ENCODE measurements at regions not wholly inside any gene's neighbourhood (a gene's known extent, or its start where the extent isn't known, plus 50 kb on each side); places are given as distances from the start of the nearest gene placed in this dataset.

DNA sequence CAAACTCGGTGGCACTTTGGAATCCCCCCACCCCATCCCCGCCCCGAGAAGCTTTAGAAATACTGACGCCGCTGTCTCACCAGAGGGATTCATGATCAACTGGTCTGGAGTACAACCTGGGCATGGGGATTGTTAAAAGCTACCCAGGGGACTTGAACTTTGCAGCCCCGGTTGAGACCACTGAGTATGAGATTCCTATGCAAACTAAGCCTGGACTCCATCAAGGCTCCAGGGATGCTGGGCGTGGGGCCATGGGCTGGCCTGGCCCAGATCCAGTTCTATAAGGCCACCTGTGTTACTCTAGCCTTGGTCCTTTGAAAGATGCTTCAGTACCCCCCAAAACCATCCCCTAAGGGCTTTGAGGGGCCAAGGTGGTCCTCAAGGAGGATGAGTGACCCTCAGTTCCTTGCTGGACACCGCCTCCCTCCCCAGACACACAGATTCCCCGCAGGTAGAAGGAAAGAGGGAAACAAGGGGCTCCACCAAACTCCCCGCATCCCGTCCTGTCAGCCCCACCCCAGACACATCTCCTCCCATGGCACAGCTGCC lies 68.5 kb downstream of the MRPL36 start:
- TF ChIP-seq, protein P1, sequence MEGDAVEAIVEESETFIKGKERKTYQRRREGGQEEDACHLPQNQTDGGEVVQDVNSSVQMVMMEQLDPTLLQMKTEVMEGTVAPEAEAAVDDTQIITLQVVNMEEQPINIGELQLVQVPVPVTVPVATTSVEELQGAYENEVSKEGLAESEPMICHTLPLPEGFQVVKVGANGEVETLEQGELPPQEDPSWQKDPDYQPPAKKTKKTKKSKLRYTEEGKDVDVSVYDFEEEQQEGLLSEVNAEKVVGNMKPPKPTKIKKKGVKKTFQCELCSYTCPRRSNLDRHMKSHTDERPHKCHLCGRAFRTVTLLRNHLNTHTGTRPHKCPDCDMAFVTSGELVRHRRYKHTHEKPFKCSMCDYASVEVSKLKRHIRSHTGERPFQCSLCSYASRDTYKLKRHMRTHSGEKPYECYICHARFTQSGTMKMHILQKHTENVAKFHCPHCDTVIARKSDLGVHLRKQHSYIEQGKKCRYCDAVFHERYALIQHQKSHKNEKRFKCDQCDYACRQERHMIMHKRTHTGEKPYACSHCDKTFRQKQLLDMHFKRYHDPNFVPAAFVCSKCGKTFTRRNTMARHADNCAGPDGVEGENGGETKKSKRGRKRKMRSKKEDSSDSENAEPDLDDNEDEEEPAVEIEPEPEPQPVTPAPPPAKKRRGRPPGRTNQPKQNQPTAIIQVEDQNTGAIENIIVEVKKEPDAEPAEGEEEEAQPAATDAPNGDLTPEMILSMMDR (conservative IDR thresholded peaks at IDR 0.05), result no peak
- no peak for TF ChIP-seq EZH2 (IDR thresholded peaks at IDR 0.05; ENCODE audit: low read depth)

Measured in PC-9 (cell line).